OCI-LY7 (cell line): ENCODE measurements at regions not wholly inside any gene's neighbourhood (a gene's known extent, or its start where the extent isn't known, plus 50 kb on each side); places are given as distances from the start of the nearest gene placed in this dataset.

Experiments used
- EZH2phosphoT487 ChIP-seq: fragments of 200-600 bp; sonication (generic); IDR thresholded peaks from 2 replicates; pipeline ENCODE4 v1.6.1; 2018; ENCODE audit warnings: low read depth, borderline replicate concordance, mild to moderate bottlenecking, mixed run types, antibody characterized with exemption, low read length, moderate library complexity, mixed read lengths
- TF ChIP-seq, protein P1 (sequence below): fragments of 200-600 bp; sonication (generic); conservative IDR thresholded peaks from 2 replicates; pipeline ENCODE4 v1.5.1; 2014; ENCODE audit warnings: mild to moderate bottlenecking, antibody characterized with exemption, low read length, moderate library complexity, mixed read lengths

- TF ChIP-seq, protein P1, sequence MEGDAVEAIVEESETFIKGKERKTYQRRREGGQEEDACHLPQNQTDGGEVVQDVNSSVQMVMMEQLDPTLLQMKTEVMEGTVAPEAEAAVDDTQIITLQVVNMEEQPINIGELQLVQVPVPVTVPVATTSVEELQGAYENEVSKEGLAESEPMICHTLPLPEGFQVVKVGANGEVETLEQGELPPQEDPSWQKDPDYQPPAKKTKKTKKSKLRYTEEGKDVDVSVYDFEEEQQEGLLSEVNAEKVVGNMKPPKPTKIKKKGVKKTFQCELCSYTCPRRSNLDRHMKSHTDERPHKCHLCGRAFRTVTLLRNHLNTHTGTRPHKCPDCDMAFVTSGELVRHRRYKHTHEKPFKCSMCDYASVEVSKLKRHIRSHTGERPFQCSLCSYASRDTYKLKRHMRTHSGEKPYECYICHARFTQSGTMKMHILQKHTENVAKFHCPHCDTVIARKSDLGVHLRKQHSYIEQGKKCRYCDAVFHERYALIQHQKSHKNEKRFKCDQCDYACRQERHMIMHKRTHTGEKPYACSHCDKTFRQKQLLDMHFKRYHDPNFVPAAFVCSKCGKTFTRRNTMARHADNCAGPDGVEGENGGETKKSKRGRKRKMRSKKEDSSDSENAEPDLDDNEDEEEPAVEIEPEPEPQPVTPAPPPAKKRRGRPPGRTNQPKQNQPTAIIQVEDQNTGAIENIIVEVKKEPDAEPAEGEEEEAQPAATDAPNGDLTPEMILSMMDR: no peak
- TF ChIP-seq EZH2phosphoT487: no peak
These were observed 126.0 kb upstream of the ANKRD28 start for GRCh38 chr3:15923640-15924405.
